ENCODE measurements at regions not wholly inside any gene's neighbourhood (a gene's known extent, or its start where the extent isn't known, plus 50 kb on each side); places are given as distances from the start of the nearest gene placed in this dataset.

DNA sequence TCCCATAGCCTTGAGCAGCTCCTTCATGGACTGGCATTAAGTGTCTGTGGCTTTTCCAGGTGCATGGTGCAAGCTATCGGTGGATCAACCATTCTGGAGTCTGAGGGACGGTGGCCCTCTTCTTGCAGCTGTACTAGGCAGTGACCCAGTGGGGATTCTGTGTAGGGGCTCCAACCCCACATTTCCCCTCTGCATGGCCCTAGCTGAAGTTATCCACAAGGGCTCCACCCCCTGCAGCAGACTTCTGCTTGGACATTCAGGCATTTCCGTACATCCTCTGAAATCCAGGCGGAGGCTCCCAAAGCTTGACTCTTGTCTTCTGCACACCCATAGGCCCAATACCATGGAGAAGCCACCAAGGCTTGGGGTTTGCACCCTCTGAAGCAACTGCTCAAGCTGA, 89.3 kb upstream of the PGRMC2 start:
- in situ Hi-C loops (cut with HindIII; ENCODE audit: low sequenced_read_pairs) = no loop called here

DNA sequence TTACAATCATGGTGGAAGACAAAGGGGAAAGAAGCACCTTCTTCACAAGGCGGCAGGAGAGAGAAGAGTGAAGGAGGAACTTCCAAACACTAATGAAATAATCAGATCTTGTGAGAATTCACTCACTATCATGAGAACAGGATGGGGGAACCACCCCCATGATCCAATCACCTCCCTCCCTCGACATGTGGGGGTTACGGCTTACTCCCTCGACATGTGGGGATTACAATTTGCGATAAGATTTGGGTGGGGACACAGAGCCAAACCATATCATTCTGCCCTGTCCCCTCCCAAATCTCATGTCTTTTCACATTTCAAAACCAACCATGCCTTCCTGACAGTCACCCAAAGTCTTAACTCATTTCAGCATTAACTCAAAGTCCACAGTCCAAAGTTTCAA, 88.7 kb upstream of the PGRMC2 start:
- in situ Hi-C loops (cut with HindIII; ENCODE audit: low sequenced_read_pairs) = no loop called here

DNA sequence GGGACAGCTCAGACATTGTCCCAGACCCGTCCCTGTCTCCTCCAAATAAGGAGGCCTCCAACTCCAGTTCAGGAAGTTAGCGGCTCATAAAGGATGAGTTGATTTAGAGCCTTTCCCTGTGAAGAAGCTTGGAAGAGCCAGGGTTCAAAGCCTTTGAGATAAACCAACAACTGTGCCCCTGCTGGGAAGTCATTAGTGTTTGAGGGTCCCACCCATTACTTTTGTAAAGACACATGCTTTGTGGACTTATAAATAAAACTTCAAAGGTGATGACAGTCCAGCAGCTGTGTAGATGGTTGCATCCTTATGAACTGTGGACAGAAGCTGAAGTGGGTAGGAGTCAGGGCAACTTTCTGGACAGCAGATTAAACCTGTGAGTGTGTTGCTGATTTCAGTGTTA, 86.0 kb upstream of the PGRMC2 start:
- in situ Hi-C loops (cut with HindIII; ENCODE audit: low sequenced_read_pairs) = no loop called here

GRCh38 chr4:128371876-128372275, 84.3 kb upstream of the PGRMC2 start:
- in situ Hi-C loops (cut with HindIII; ENCODE audit: low sequenced_read_pairs) = no loop called here

- in situ Hi-C loops (cut with HindIII; ENCODE audit: low sequenced_read_pairs) = no loop called here
Measured at GRCh38 chr4:128371001-128371777, 83.6 kb upstream of the PGRMC2 start.

DNA sequence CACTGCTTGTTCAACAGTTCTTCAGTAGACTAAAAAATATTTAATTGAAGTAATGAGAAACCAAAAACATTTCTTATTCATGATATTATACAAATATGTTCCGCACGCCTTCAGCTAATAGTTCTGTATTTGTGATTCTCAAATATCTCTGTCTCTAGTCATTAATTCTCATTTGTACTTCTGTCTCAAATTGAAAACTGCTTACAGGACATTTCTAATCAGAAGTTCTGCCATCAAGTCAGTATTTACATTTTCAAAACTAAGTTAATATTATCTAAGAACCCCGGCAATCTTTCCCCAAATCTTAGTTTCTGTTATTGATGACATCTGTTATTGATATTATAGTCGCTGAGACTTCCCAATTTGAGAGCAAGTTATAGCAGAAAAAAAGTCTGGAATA, 78.6 kb upstream of the PGRMC2 start:
- in situ Hi-C loops (cut with HindIII; ENCODE audit: low sequenced_read_pairs) = no loop called here

GRCh38 chr4:128364565-128364964, 77.0 kb upstream of the PGRMC2 start:
- in situ Hi-C loops (cut with HindIII; ENCODE audit: low sequenced_read_pairs) = no loop called here

- in situ Hi-C loops (cut with HindIII; ENCODE audit: low sequenced_read_pairs) = no loop called here
Measured at GRCh38 chr4:128363966-128364365, 76.4 kb upstream of the PGRMC2 start.

- in situ Hi-C loops (cut with HindIII; ENCODE audit: low sequenced_read_pairs) = no loop called here
Measured at GRCh38 chr4:128362760-128363159, 75.1 kb upstream of the PGRMC2 start.

DNA sequence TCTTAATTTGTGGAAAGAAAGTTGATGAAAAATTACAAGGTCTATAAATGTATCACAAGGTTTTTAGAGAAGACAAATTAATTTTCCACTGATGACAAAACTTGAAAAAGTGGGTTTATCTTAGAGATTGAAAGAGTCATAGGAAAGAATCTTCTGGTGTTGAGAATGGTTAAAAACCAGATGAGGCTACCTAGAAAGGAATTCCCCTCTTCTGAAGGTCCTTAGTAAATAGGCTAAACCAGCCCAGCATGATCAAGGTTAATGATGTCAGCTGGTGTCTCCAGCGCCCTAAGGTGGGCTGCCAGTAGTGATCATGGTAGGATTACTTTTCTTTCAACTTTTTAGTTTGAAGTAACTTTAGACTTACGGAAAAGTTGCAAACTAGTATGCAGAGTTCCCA, 71.8 kb upstream of the PGRMC2 start:
- in situ Hi-C loops (cut with HindIII; ENCODE audit: low sequenced_read_pairs) = loop anchor here (5.0 kb wide), 1 partner anchor 68 kb away; no protein-coding TSS in a partner anchor

DNA sequence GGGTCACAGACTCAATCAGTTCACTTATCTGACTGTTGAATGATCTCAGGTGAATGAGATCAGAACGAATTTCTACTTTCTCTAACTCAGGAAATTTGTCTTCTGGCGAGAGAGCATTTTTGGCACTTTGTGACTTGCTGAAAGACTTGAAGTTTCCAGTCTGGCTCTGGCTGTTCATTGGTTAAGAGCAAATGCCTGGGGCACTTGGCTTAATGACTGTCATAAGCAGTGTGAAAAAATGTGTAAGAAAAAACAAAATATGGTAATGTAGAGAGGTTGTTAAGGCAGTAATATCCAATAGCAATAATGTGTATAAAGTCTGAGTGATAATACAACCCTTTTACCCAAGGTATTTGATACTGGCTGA, 71.3 kb upstream of the PGRMC2 start:
- in situ Hi-C loops (cut with HindIII; ENCODE audit: low sequenced_read_pairs) = loop anchor here (5.0 kb wide), 1 partner anchor 68 kb away; no protein-coding TSS in a partner anchor

DNA sequence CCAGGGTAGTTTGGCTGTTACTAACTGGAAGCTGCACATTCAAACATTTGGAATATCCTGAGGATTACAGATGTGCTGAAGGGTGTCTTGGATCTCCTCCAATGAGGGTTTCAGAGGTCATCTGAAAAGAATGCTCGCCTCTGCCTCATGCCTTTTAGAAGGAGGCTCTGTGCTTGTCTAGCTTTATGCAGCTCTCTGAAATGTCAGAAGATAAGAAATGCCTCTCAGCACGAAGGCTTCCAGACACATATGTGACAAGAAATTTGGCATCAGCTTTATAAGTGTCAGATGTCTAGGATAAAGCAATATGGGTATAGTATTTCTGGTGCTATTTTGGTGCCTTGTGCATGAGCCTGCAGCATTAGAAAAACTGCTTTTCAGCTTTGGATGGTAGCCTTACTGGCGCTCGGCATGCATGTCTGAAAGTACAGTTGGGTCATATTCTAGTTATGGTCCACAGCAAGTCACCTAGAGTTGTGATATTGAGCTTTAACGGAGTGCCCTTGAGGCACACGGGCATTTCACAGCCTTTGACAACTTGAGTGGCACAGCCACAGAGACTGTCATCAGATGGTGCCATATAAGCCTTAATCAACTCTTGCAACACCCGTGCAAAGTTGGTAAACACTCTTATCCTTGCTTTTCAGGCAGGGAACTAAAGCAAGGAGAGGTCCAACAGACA, 70.8 kb upstream of the PGRMC2 start:
- in situ Hi-C loops (cut with HindIII; ENCODE audit: low sequenced_read_pairs) = loop anchor here (5.0 kb wide), 1 partner anchor 69 kb away; no protein-coding TSS in a partner anchor

GRCh38 chr4:128357286-128357685, 69.7 kb upstream of the PGRMC2 start:
- in situ Hi-C loops (cut with HindIII; ENCODE audit: low sequenced_read_pairs) = loop anchor here (5.0 kb wide), 1 partner anchor 70 kb away; no protein-coding TSS in a partner anchor

DNA sequence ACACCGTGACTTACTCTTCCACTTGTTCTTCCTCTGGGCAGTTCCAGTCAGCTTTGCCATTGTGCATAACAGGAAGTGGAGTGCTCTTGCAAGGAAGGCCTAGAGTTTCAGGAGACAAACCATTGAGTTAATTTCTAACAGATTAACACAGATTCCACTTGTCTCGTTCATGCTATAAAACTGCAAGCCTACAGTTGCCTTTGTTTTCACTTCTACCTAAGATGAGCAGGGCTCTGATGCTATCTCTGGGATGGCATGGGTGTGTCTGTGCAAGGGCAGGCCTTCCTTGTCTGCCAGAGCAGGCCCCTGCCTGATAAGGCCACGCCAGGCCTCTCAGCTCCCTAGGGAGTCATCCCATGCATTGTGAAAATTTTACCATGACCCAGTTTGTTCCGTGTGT, 67.7 kb upstream of the PGRMC2 start:
- in situ Hi-C loops (cut with HindIII; ENCODE audit: low sequenced_read_pairs) = loop anchor here (5.0 kb wide), 1 partner anchor 72 kb away; no protein-coding TSS in a partner anchor

GRCh38 chr4:128354205-128354821, 66.7 kb upstream of the PGRMC2 start:
- in situ Hi-C loops (cut with HindIII; ENCODE audit: low sequenced_read_pairs) = no loop called here

GRCh38 chr4:128353791-128354190, 66.2 kb upstream of the PGRMC2 start:
- in situ Hi-C loops (cut with HindIII; ENCODE audit: low sequenced_read_pairs) = no loop called here

DNA sequence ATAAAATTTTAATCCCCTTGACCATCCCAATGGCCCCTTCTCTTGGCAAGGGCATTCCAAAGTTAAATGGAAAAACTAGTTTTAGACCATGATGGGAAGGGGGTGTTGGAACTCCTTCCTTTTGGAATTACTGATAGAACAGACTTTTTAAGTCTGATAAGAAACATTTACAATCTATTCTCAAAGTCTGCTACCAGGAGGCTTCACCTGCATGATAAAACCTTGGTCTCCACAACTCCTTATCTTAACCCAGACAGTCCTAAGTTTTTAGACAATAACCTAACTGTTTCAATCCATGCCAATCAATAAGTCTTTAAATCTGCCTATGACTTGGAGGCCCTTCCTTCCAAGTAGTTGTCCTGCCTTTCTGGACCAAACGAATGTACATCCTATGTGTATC, 63.9 kb upstream of the PGRMC2 start:
- in situ Hi-C loops (cut with HindIII; ENCODE audit: low sequenced_read_pairs) = no loop called here

DNA sequence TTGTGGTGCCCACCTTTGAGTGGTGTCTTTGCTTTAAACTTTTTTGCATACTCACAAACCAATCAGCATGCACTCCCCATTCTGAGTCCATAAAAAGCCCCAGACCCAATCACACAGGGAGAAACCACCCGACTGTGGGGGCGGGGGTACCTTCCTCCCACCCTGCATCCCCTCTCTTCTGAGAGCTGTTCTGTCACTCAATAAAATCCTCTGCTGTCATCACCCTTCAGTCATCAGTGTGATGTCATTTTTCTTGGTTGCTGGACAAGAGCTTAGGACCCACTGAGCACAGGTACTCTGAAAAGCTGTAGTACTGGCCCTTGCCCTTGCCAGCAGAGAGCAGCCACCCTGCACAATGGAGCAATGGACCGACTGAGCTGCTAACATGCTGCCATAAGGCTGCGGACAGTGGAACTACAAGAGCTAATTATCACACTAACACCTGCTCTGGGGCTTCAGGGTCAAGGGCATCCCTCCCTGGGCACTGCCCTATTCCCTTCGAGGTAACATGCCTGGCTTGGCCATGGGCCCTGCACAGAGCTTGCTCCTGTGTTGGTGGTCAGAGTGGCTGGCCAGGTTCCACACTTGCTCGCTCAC, 62.9 kb upstream of the PGRMC2 start:
- in situ Hi-C loops (cut with HindIII; ENCODE audit: low sequenced_read_pairs) = no loop called here

GRCh38 chr4:128349921-128350320, 62.3 kb upstream of the PGRMC2 start:
- in situ Hi-C loops (cut with HindIII; ENCODE audit: low sequenced_read_pairs) = no loop called here

GRCh38 chr4:128347930-128348660, 60.5 kb upstream of the PGRMC2 start:
- in situ Hi-C loops (cut with HindIII; ENCODE audit: low sequenced_read_pairs) = no loop called here
